ENCODE measurements at regions not wholly inside any gene's neighbourhood (a gene's known extent, or its start where the extent isn't known, plus 50 kb on each side); places are given as distances from the start of the nearest gene placed in this dataset.
A peak's percentile ranks its signal among the peaks of the same experiment; 100 is the strongest.

GRCh38 chr2:43139996-43140621, 86.3 kb downstream of the ZFP36L2 start:
- Histone ChIP-seq H3K9me2 (replicated peaks; ENCODE audit: low read depth, low read length) (no peaks in the 10 kb centered on the region), H3K9ac (ENCODE audit: low read depth, low read length, poor library complexity, severe bottlenecking) (no peak overlapping the region), H3K4me2 (ENCODE audit: low read depth, low read length, poor library complexity, severe bottlenecking) (peak overlapping the region; percentile 23), H2AFZ (ENCODE audit: low read length) (no peak overlapping the region; the same call in 1 of the 2 replicates), H3K4me3 (ENCODE audit: low read length, poor library complexity, severe bottlenecking) (no peak overlapping the region), H3K27me3 (ENCODE audit: insufficient read depth, low read length, poor library complexity, severe bottlenecking) (no peaks in the 10 kb centered on the region), H3K9me3 (ENCODE audit: insufficient read depth, low read depth, low read length) (no peaks in the 10 kb centered on the region), H3F3A (ENCODE audit: low read depth) (no peaks in the 10 kb centered on the region), H4K20me1 (ENCODE audit: insufficient read depth, low read length, poor library complexity, severe bottlenecking) (no peaks in the 10 kb centered on the region), H3K4me1 (ENCODE audit: insufficient read depth, low read length, poor library complexity, severe bottlenecking) (peaks cover 60% of the 10 kb centered on the region), H3K36me3 (ENCODE audit: insufficient read depth, low read length) (no peaks in the 10 kb centered on the region), H3K79me2 (ENCODE audit: insufficient read depth, low read length) (no peaks in the 10 kb centered on the region)
- TF ChIP-seq CTCF (conservative IDR thresholded peaks at IDR 0.05; ENCODE audit: low read length) = no peak
- TF ChIP-seq EZH2phosphoT487 (IDR thresholded peaks at IDR 0.05; ENCODE audit: borderline replicate concordance) = no peak

- H3K36me3 ChIP-seq (ENCODE audit: insufficient read depth, low read length) = no peaks in the 10 kb centered on the region
- no peak overlapping the region for H3K4me3 ChIP-seq (ENCODE audit: low read length, poor library complexity, severe bottlenecking)
- H3K79me2 ChIP-seq (ENCODE audit: insufficient read depth, low read length) = no peaks in the 10 kb centered on the region
- no peaks in the 10 kb centered on the region for H4K20me1 ChIP-seq (ENCODE audit: insufficient read depth, low read length, poor library complexity, severe bottlenecking)
- no peak overlapping the region for H2AFZ ChIP-seq (ENCODE audit: low read length)
- H3K27me3 ChIP-seq (ENCODE audit: insufficient read depth, low read length, poor library complexity, severe bottlenecking) = no peaks in the 10 kb centered on the region
- peaks cover 65% of the 10 kb centered on the region for H3K4me1 ChIP-seq (ENCODE audit: insufficient read depth, low read length, poor library complexity, severe bottlenecking)
- TF ChIP-seq CTCF (conservative IDR thresholded peaks at IDR 0.05; ENCODE audit: low read length) = no peak
- TF ChIP-seq EZH2phosphoT487 (IDR thresholded peaks at IDR 0.05; ENCODE audit: borderline replicate concordance) = no peak
- no peaks in the 10 kb centered on the region for H3K9me3 ChIP-seq (ENCODE audit: insufficient read depth, low read depth, low read length)
- H3K9ac ChIP-seq (ENCODE audit: low read depth, low read length, poor library complexity, severe bottlenecking) = no peak overlapping the region
- peak overlapping the region; percentile 23 for H3K4me2 ChIP-seq (ENCODE audit: low read depth, low read length, poor library complexity, severe bottlenecking)
- no peaks in the 10 kb centered on the region for H3F3A ChIP-seq (ENCODE audit: low read depth)
- no peaks in the 10 kb centered on the region for H3K9me2 ChIP-seq (replicated peaks; ENCODE audit: low read depth, low read length)
These were observed 86.9 kb downstream of the ZFP36L2 start for GRCh38 chr2:43139501-43139900.

GRCh38 chr2:43138441-43138840, 88.0 kb downstream of the ZFP36L2 start:
- no peaks in the 10 kb centered on the region for H3K9me3 ChIP-seq (ENCODE audit: insufficient read depth, low read depth, low read length)
- H3K4me2 ChIP-seq (ENCODE audit: low read depth, low read length, poor library complexity, severe bottlenecking) = no peak overlapping the region
- H3K4me1 ChIP-seq (ENCODE audit: insufficient read depth, low read length, poor library complexity, severe bottlenecking) = peaks cover 76% of the 10 kb centered on the region
- no peaks in the 10 kb centered on the region for H3K27me3 ChIP-seq (ENCODE audit: insufficient read depth, low read length, poor library complexity, severe bottlenecking)
- TF ChIP-seq EZH2phosphoT487 (IDR thresholded peaks at IDR 0.05; ENCODE audit: borderline replicate concordance) (no peak), CTCF (conservative IDR thresholded peaks at IDR 0.05; ENCODE audit: low read length) (no peak)
- H2AFZ ChIP-seq (ENCODE audit: low read length) = no peak overlapping the region
- no peaks in the 10 kb centered on the region for H3K9me2 ChIP-seq (replicated peaks; ENCODE audit: low read depth, low read length)
- H3K9ac ChIP-seq (ENCODE audit: low read depth, low read length, poor library complexity, severe bottlenecking) = no peak overlapping the region
- H3F3A ChIP-seq (ENCODE audit: low read depth) = 0 out of 2 replicates have a peak, but pooled peaks cover 4% of the 10 kb centered on the region
- no peaks in the 10 kb centered on the region for H4K20me1 ChIP-seq (ENCODE audit: insufficient read depth, low read length, poor library complexity, severe bottlenecking)
- no peaks in the 10 kb centered on the region for H3K79me2 ChIP-seq (ENCODE audit: insufficient read depth, low read length)
- no peaks in the 10 kb centered on the region for H3K36me3 ChIP-seq (ENCODE audit: insufficient read depth, low read length)
- no peak overlapping the region for H3K4me3 ChIP-seq (ENCODE audit: low read length, poor library complexity, severe bottlenecking)

Data from Loucy (cell line).